Ishikawa (cell line): ENCODE measurements at regions not wholly inside any gene's neighbourhood (a gene's known extent, or its start where the extent isn't known, plus 50 kb on each side); places are given as distances from the start of the nearest gene placed in this dataset.

ENCODE experiments used
- CEBPB ChIP-seq: IDR thresholded peaks from 2 replicates; pipeline ENCODE4 v1.6.1; 2012
- CREB1 ChIP-seq: IDR thresholded peaks from 2 replicates; pipeline ENCODE4 v1.6.1; 2012; ENCODE audit warnings: low read depth
- EGR1 ChIP-seq: IDR thresholded peaks from 2 replicates; pipeline ENCODE4 v1.6.1; 2012
- EP300 ChIP-seq: IDR thresholded peaks from 2 replicates; pipeline ENCODE4 v1.6.1; 2012; ENCODE audit warnings: borderline replicate concordance
- FOXM1 ChIP-seq: IDR thresholded peaks from 2 replicates; pipeline ENCODE4 v1.6.1; 2012; ENCODE audit warnings: low read depth, borderline replicate concordance
- MAX ChIP-seq: IDR thresholded peaks from 2 replicates; pipeline ENCODE4 v1.6.1; 2012
- NFIC ChIP-seq: IDR thresholded peaks from 2 replicates; pipeline ENCODE4 v1.6.1; 2012
- RAD21 ChIP-seq: IDR thresholded peaks from 2 replicates; pipeline ENCODE4 v1.6.1; 2012; ENCODE audit warnings: low read depth
- TAF1 ChIP-seq: IDR thresholded peaks from 2 replicates; pipeline ENCODE4 v1.6.1; 2012; ENCODE audit warnings: low read depth, mild to moderate bottlenecking
- TCF12 ChIP-seq: IDR thresholded peaks from 2 replicates; pipeline ENCODE4 v1.6.1; 2012; ENCODE audit warnings: low read depth
- TEAD4 ChIP-seq: IDR thresholded peaks from 2 replicates; pipeline ENCODE4 v1.6.1; 2012
- YY1 ChIP-seq: IDR thresholded peaks from 2 replicates; pipeline ENCODE4 v1.6.1; 2012; ENCODE audit warnings: low read depth
- ZBTB7A ChIP-seq: IDR thresholded peaks from 2 replicates; pipeline ENCODE4 v1.6.1; 2012; ENCODE audit warnings: low read depth
- TF ChIP-seq, protein P1 (sequence below): IDR thresholded peaks from 2 replicates; pipeline ENCODE4 v1.6.1; 2012; ENCODE audit warnings: low read depth, mild to moderate bottlenecking
- TF ChIP-seq, protein P2 (sequence below): IDR thresholded peaks from 2 replicates; pipeline ENCODE4 v1.6.1; 2012

DNA sequence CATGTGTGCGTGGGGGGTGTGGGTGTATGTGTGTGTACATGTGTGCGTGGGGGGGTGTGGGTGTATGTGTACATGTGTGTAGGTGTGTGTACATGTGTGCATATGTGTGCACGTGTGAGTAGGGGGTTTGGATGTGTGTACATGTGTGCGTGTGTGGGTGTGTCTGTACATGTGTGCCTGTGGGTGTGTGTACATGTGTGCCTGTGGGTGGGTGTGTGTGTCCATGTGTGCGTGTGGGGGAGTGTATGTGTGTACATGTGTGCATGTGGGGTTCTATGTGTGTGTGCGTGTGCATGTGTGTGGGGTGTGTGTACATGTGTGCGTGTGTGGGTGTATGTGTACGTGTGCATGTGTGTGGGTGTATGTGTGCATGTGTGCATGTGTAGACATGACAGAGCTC, 129.1 kb downstream of the C16orf95 start:
- TF ChIP-seq CREB1 (no peak), MAX (no peak), EGR1 (no peak), ZBTB7A (no peak), TEAD4 (no peak), NFIC (no peak), YY1 (no peak), TAF1 (no peak), EP300 (no peak), FOXM1 (no peak), RAD21 (no peak), TCF12 (no peak), CEBPB (no peak)
- TF ChIP-seq, protein P1, sequence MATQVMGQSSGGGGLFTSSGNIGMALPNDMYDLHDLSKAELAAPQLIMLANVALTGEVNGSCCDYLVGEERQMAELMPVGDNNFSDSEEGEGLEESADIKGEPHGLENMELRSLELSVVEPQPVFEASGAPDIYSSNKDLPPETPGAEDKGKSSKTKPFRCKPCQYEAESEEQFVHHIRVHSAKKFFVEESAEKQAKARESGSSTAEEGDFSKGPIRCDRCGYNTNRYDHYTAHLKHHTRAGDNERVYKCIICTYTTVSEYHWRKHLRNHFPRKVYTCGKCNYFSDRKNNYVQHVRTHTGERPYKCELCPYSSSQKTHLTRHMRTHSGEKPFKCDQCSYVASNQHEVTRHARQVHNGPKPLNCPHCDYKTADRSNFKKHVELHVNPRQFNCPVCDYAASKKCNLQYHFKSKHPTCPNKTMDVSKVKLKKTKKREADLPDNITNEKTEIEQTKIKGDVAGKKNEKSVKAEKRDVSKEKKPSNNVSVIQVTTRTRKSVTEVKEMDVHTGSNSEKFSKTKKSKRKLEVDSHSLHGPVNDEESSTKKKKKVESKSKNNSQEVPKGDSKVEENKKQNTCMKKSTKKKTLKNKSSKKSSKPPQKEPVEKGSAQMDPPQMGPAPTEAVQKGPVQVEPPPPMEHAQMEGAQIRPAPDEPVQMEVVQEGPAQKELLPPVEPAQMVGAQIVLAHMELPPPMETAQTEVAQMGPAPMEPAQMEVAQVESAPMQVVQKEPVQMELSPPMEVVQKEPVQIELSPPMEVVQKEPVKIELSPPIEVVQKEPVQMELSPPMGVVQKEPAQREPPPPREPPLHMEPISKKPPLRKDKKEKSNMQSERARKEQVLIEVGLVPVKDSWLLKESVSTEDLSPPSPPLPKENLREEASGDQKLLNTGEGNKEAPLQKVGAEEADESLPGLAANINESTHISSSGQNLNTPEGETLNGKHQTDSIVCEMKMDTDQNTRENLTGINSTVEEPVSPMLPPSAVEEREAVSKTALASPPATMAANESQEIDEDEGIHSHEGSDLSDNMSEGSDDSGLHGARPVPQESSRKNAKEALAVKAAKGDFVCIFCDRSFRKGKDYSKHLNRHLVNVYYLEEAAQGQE = no peak
- TF ChIP-seq, protein P2, sequence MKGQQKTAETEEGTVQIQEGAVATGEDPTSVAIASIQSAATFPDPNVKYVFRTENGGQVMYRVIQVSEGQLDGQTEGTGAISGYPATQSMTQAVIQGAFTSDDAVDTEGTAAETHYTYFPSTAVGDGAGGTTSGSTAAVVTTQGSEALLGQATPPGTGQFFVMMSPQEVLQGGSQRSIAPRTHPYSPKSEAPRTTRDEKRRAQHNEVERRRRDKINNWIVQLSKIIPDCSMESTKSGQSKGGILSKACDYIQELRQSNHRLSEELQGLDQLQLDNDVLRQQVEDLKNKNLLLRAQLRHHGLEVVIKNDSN = no peak

- no peak for TF ChIP-seq YY1
- no peak for TF ChIP-seq EP300
- no peak for TF ChIP-seq MAX
- no peak for TF ChIP-seq RAD21
- no peak for TF ChIP-seq CEBPB
- no peak for TF ChIP-seq TAF1
- no peak for TF ChIP-seq EGR1
- no peak for TF ChIP-seq TEAD4
- TF ChIP-seq, protein P2 = no peak
- no peak for TF ChIP-seq CREB1
- TF ChIP-seq NFIC = no peak
- TF ChIP-seq, protein P1 = no peak
- TF ChIP-seq ZBTB7A = no peak
- TF ChIP-seq TCF12 = no peak
- TF ChIP-seq FOXM1 = no peak
These were observed 127.8 kb downstream of the C16orf95 start for GRCh38 chr16:87189426-87189825.

DNA sequence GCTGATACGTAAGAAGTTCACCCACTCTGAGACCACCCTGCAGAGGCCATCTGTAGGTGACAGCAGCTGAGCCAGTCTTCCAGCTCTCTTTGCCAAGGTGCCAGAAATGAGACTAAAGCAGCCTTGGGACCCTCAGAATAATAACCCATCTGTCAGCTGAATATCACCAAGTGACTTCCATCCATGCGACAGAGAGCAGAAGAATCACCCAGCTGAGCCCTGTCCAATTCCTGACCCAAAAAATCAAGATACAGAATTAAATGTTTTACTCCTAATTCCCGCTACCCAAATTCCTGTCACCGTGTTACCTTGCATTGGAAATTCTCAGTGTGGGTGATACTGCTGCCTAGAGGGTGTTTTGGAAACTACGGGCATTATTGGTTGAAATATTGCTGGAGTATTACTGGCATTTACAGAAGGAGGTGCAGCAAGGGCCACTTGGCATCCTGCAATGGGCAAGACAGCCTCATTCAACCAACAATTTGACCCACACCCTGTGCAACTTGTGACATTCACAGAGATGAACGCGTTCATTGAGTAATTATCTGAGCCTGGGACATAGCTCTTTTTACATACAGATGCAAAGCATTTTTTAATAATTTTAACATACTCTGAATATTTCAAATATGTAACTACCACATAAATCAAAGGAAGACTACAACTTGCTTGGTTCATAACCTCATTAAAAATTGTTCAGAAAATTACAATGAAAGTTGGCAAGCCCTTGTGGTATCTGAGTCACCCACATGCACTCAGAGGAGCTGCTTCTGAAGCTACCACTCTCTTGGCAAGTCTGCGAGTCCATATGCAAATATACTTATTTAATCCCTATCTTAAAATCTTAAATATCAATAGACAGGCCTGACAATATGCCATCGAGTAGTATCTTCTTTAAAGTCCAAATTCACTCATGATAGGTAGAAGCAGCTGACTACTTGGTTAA, 126.6 kb downstream of the C16orf95 start:
- TF ChIP-seq MAX (no peak), TAF1 (no peak), EGR1 (no peak), EP300 (no peak), TEAD4 (no peak), ZBTB7A (no peak), YY1 (no peak)
- TF ChIP-seq, protein P2 = no peak

DNA sequence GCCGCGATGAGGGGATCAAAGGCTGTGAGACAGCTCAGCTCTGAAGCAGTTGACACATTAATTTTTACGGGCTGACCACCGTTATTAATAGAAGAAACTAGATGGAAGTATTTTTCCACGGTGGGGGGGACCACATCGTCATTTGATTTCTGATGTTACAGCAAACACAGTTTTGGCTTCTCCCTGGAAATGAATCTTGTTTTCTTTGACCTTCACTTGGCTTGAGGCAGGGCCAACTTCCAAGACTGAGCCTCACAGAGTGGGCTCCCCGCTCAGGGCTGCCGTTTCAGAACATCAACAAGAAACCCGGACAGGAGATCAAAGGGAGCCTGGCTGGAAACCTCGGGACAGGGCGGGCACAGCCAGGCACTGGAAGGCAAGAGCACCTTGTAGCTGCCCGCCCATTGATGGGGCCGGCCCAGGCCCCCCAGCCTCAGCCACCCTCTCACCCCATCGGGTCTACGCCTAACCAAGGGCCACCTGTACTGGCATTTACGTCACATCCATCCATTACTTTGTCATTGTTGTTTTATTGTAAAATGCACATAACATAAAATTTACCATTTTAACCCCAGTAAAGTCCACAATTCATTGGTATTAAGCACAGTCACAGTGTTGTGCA, 124.6 kb downstream of the C16orf95 start:
- TF ChIP-seq TEAD4 (no peak), RAD21 (no peak), MAX (no peak)

DNA sequence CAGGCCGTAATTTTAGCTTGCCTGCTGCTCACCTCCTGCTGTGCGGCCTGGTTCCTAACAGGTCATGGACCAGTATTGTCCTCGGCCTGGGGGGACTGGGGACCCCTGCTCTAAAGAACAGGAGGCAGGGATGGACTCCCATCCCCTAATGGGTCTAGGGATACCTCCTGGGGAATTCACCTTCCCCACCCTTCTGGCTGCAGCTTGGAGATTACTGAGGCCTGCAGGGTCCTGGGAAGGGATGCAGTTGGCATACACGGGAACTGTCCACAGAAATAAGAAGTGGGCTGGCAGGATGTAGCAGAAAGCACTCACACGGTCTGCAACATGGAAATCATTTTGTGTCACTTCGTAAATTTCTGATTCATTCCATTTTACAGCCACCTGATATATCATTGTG, 123.0 kb downstream of the C16orf95 start:
- TF ChIP-seq CEBPB (no peak), YY1 (no peak)
